WERI-Rb-1 (cell line): ENCODE measurements at regions not wholly inside any gene's neighbourhood (a gene's known extent, or its start where the extent isn't known, plus 50 kb on each side); places are given as distances from the start of the nearest gene placed in this dataset.
"Not testable (repeated sequence)": the region's sequence is repeated elsewhere in the genome, so short reads cannot be mapped to it uniquely, and the experiment has no call there.

Experiments used
- DNase-seq: peaks from one replicate; pipeline ENCODE4 v3.0.0-alpha.2; 2020
- H3K27ac ChIP-seq: fragments of 250-450 bp; sonication (Bioruptor Pico); 2 replicates; pipeline ENCODE4 v1.5.1; 2020; ENCODE audit warnings: mild to moderate bottlenecking, moderate library complexity
- H3K27me3 ChIP-seq: fragments of 250-450 bp; sonication (Bioruptor Pico); 2 replicates; pipeline ENCODE4 v1.5.1; 2021; ENCODE audit warnings: mild to moderate bottlenecking, low read depth, moderate library complexity; ENCODE audit not compliant: insufficient read depth, severe bottlenecking
- H3K36me3 ChIP-seq: fragments of 250-450 bp; sonication (Bioruptor Pico); 2 replicates; pipeline ENCODE4 v1.5.1; 2020; ENCODE audit warnings: mild to moderate bottlenecking, moderate library complexity
- H3K4me3 ChIP-seq: 2 replicates; pipeline ENCODE4 v1.5.1; 2011; ENCODE audit warnings: low read depth, mild to moderate bottlenecking, control low read depth, low read length
- H3K9me3 ChIP-seq: fragments of 250-450 bp; sonication (Bioruptor Pico); 2 replicates; pipeline ENCODE4 v1.5.1; 2021; ENCODE audit warnings: mild to moderate bottlenecking, moderate library complexity; ENCODE audit not compliant: severe bottlenecking
- CTCF ChIP-seq: IDR thresholded peaks from 2 replicates; pipeline ENCODE4 v1.5.1; 2011; ENCODE audit warnings: low read depth, mild to moderate bottlenecking, control low read depth, inconsistent platforms, low read length

- no peak for TF ChIP-seq CTCF
- DNase-seq: no peak
Measured at GRCh38 chr6:168992446-168993144, 261.1 kb downstream of the THBS2 start.

GRCh38 chr6:168991695-168992094 lies 262.0 kb downstream of the THBS2 start:
- H3K27ac ChIP-seq, H3K9me3 ChIP-seq, H3K27me3 ChIP-seq, DNase-seq, H3K4me3 ChIP-seq, H3K36me3 ChIP-seq: not testable (repeated sequence)
- peak; percentile 26 for TF ChIP-seq CTCF

More at GRCh38 chr6:168992446-168993144, 261.1 kb downstream of the THBS2 start:
- Histone ChIP-seq H3K27ac (no peak overlapping the region), H3K4me3 (no peak overlapping the region), H3K27me3 (no peaks in the 10 kb centered on the region), H3K36me3 (no peaks in the 10 kb centered on the region), H3K9me3 (no peaks in the 10 kb centered on the region)

GRCh38 chr6:168990019-168990751 lies 263.5 kb downstream of the THBS2 start:
- Histone ChIP-seq H3K9me3 (no peaks in the 10 kb centered on the region), H3K27ac (no peak overlapping the region), H3K36me3 (no peaks in the 10 kb centered on the region), H3K4me3 (no peak overlapping the region), H3K27me3 (no peaks in the 10 kb centered on the region)
- no peak for TF ChIP-seq CTCF
- no peak for DNase-seq

- no peak for DNase-seq
- H3K36me3 ChIP-seq: no peaks in the 10 kb centered on the region
- no peaks in the 10 kb centered on the region for H3K9me3 ChIP-seq
- TF ChIP-seq CTCF: no peak
- H3K27me3 ChIP-seq: no peaks in the 10 kb centered on the region
- H3K27ac ChIP-seq: no peak overlapping the region
- no peak overlapping the region for H3K4me3 ChIP-seq
Measured at GRCh38 chr6:168989421-168989820, 264.2 kb downstream of the THBS2 start.

- no peaks in the 10 kb centered on the region for H3K36me3 ChIP-seq
- DNase-seq: no peak
- H3K9me3 ChIP-seq: no peaks in the 10 kb centered on the region
- H3K27me3 ChIP-seq: no peaks in the 10 kb centered on the region
- no peak for TF ChIP-seq CTCF
- H3K4me3 ChIP-seq: no peak overlapping the region
- no peak overlapping the region for H3K27ac ChIP-seq
Measured at GRCh38 chr6:168988801-168989200, 264.8 kb downstream of the THBS2 start.

GRCh38 chr6:168988280-168988679 lies 265.4 kb downstream of the THBS2 start:
- no peaks in the 10 kb centered on the region for H3K9me3 ChIP-seq
- H3K4me3 ChIP-seq: no peak overlapping the region
- TF ChIP-seq CTCF: no peak
- no peaks in the 10 kb centered on the region for H3K36me3 ChIP-seq
- DNase-seq: no peak
- no peaks in the 10 kb centered on the region for H3K27me3 ChIP-seq
- H3K27ac ChIP-seq: no peak overlapping the region
